Large intestine (tissue), 3 donors: ENCODE measurements at regions not wholly inside any gene's neighbourhood (a gene's known extent, or its start where the extent isn't known, plus 50 kb on each side); places are given as distances from the start of the nearest gene placed in this dataset.
A peak's percentile ranks its signal among the peaks of the same experiment; 100 is the strongest.

Experiments
- DNase-seq, 2 donors: peaks; one replicate each; pipeline versions ENCODE4 v3.0.0 to v3.0.0-alpha.2; 2013
- H3K27ac ChIP-seq: one replicate; pipeline ENCODE4 v1.5.1; 2013; ENCODE audit warnings: low read length
- H3K27me3 ChIP-seq: 2 replicates; pipeline ENCODE4 v1.6.1; 2013; ENCODE audit warnings: low read length; ENCODE audit not compliant: control insufficient read depth, insufficient read depth
- H3K36me3 ChIP-seq: 2 replicates; pipeline ENCODE4 v1.6.1; 2013; ENCODE audit warnings: low read length; ENCODE audit not compliant: control insufficient read depth, insufficient read depth
- H3K4me1 ChIP-seq: one replicate; pipeline ENCODE4 v1.6.1; 2013; ENCODE audit warnings: low read length; ENCODE audit not compliant: control insufficient read depth, insufficient read depth
- H3K4me3 ChIP-seq: one replicate; pipeline ENCODE4 v1.5.1; 2013; ENCODE audit warnings: low read length
- H3K9me3 ChIP-seq: one replicate; pipeline ENCODE4 v1.6.1; 2013; ENCODE audit warnings: mild to moderate bottlenecking, low read depth, low read length, moderate library complexity; ENCODE audit not compliant: control insufficient read depth
- WGBS: methylation state at CpG from one replicate; pipeline ENCODE4 v1.1.5; 2013; ENCODE audit warnings: low lambda C conversion rate; ENCODE audit not compliant: insufficient coverage; 5-methylcytosine and 5-hydroxymethylcytosine counted together

DNA sequence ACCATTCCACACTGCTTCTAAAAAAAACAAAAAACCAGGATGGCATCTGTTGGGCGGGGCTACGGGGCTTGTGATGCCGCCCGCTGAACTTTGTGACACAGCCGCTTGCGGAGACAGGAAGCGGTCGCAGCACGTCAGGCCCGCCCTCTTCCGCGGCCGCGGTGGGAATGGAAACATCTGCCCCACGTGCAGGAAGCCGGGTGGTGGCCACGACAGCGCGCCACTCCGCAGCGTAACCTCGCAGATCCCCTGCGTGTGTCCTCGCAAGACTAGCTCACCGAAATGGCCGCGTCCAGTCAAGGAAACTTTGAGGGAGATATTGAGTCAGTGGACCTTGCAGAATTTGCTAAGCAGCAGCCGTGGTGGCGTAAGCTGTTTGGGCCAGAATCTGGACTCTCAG lies 168.5 kb downstream of the SUCLG1 start:
- no peak for DNase-seq
- H3K9me3 ChIP-seq, result peaks cover 4% of the 10 kb centered on the region
- no peak overlapping the region for H3K27ac ChIP-seq
- peaks cover 27% of the 10 kb centered on the region for H3K4me1 ChIP-seq
- H3K4me3 ChIP-seq, result no peak overlapping the region
- H3K36me3 ChIP-seq, result no peaks in the 10 kb centered on the region
- no CpG with 5 or more reads among the region's 29 CpGs for WGBS
- H3K27me3 ChIP-seq, result no peaks in the 10 kb centered on the region

- no peak overlapping the region for H3K27ac ChIP-seq
- WGBS, result no CpG with 5 or more reads among the region's 3 CpGs
- no peaks in the 10 kb centered on the region for H3K27me3 ChIP-seq
- H3K4me1 ChIP-seq, result peaks cover 14% of the 10 kb centered on the region
- H3K4me3 ChIP-seq, result no peak overlapping the region
- H3K9me3 ChIP-seq, result peaks cover 4% of the 10 kb centered on the region
- no peak for DNase-seq
- H3K36me3 ChIP-seq, result no peaks in the 10 kb centered on the region
These were observed 170.8 kb downstream of the SUCLG1 start for GRCh38 chr2:84288293-84288692.

- 67% methylated on average over 2 of the region's 4 CpGs for WGBS
These were observed 172.2 kb downstream of the SUCLG1 start for GRCh38 chr2:84286878-84287277.

DNA sequence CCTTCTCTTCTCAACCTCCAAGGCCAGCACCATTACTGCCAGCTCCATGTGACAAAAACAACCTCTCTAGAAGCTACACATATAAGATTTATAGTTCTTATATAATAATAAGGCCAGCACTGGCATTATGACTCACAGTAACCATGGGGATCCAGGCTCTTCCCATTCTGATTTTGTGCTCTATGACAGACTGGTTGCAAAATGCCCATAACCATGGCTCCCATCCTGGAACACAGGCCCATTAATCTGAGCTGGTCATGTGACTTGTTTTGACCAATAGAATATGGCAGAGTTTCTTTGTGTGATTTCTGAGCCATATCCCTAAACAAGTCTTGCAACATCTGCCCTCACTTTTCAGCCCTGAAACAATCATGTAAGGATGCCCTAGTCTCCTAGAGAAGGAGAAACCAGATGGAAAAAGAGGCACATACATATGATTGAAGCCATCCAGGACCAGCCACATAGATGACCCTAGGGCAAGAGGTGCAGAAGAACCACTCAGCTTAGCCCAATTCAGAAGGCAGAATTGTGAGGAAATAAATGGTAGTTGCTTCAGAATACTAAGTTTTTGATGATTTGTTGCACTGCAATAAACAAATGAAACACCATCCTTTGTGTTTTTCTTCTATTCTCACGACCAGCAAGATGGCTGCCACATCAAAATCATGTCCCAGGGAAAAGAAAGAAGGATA lies 173.9 kb downstream of the SUCLG1 start:
- no peaks in the 10 kb centered on the region for H3K27me3 ChIP-seq
- DNase-seq, result no peak
- no peaks in the 10 kb centered on the region for H3K4me1 ChIP-seq
- no peak overlapping the region for H3K27ac ChIP-seq
- H3K9me3 ChIP-seq, result no peaks in the 10 kb centered on the region
- H3K4me3 ChIP-seq, result no peak overlapping the region
- no peaks in the 10 kb centered on the region for H3K36me3 ChIP-seq
- WGBS, result no CpG with 5 or more reads among the region's 1 CpG

More at GRCh38 chr2:84286878-84287277, 172.2 kb downstream of the SUCLG1 start:
- Histone ChIP-seq H3K4me1 (no peaks in the 10 kb centered on the region), H3K27me3 (no peaks in the 10 kb centered on the region), H3K4me3 (no peak overlapping the region), H3K27ac (no peak overlapping the region), H3K36me3 (no peaks in the 10 kb centered on the region), H3K9me3 (peaks cover 4% of the 10 kb centered on the region)
- DNase-seq, result no peak

DNA sequence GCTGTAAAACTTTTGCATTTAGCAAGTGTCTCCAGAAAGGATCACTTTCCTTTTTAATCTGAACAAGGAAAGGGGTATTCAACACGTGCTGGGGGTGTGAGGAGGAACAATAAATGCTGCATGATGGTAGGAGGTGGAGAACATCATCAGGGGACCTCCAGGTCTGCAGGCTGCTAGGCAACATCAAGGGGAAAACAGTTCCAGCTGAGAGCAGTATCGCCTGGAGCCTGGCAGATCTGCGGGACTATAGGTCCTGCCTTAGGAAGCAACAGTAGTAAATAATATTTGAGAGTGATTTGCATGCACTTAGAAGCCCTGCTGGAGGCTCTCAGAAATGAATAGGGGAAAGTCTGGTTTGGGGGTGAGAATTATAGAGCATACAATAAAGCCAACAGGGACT lies 175.6 kb downstream of the SUCLG1 start:
- Histone ChIP-seq H3K4me1 (no peaks in the 10 kb centered on the region), H3K4me3 (no peak overlapping the region), H3K9me3 (no peaks in the 10 kb centered on the region), H3K36me3 (no peaks in the 10 kb centered on the region), H3K27ac (no peak overlapping the region), H3K27me3 (no peaks in the 10 kb centered on the region)
- DNase-seq, result no peak
- WGBS, result no CpG with 5 or more reads among the region's 3 CpGs

- Histone ChIP-seq H3K9me3 (no peaks in the 10 kb centered on the region), H3K4me1 (no peaks in the 10 kb centered on the region), H3K36me3 (no peaks in the 10 kb centered on the region), H3K27ac (no peak overlapping the region), H3K4me3 (no peak overlapping the region), H3K27me3 (no peaks in the 10 kb centered on the region)
- no CpG with 5 or more reads among the region's 3 CpGs for WGBS
- no peak for DNase-seq
These were observed 177.6 kb downstream of the SUCLG1 start for GRCh38 chr2:84281510-84281909.

DNA sequence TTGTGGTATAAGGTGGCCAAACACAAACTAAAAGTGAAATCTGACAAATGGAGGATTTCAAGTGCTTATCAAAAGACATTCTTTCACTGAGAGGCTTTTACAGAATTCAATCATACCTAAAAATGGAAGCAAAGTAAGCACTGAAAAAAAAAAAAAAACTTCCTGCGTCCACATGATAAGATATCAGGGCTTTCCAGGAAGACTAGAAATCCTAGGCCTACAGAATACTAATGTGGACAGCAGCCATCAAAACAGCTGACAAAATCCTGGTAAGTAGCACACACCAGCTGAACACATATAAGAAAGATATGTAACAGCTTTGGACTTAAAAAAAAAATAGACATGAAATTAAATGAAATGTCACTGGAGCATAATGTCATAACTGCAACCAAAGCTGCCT lies 178.2 kb downstream of the SUCLG1 start:
- no CpG with 5 or more reads among the region's 1 CpG for WGBS
- H3K9me3 ChIP-seq, result no peaks in the 10 kb centered on the region
- H3K36me3 ChIP-seq, result no peaks in the 10 kb centered on the region
- H3K4me1 ChIP-seq, result no peaks in the 10 kb centered on the region
- DNase-seq, result no peak
- no peaks in the 10 kb centered on the region for H3K27me3 ChIP-seq
- H3K27ac ChIP-seq, result no peak overlapping the region
- H3K4me3 ChIP-seq, result no peak overlapping the region

DNA sequence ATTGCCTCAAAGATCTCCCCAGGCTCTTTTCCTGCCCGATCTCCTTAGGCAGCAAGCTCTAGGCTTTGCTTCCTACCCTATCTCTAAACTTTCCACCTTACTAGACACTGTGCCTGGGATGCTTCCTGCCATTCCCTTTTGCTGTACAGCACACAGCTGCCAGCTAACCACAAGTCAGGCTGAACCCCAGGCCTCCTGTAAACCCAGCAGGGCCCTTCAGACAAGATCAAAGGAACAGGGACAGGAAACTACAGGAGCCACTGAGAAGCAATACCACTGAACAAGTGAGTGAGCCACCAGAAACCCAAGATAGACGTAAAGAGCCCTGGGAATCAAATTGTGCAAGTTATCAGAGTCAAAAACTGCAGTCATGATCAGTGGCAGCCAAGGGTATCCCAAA lies 180.7 kb downstream of the SUCLG1 start:
- Histone ChIP-seq H3K4me1 (no peaks in the 10 kb centered on the region), H3K4me3 (no peak overlapping the region), H3K27ac (no peak overlapping the region), H3K36me3 (no peaks in the 10 kb centered on the region), H3K27me3 (no peaks in the 10 kb centered on the region), H3K9me3 (no peaks in the 10 kb centered on the region)
- 100% methylated on average over 1 of the region's 2 CpGs for WGBS
- DNase-seq, result no peak

DNA sequence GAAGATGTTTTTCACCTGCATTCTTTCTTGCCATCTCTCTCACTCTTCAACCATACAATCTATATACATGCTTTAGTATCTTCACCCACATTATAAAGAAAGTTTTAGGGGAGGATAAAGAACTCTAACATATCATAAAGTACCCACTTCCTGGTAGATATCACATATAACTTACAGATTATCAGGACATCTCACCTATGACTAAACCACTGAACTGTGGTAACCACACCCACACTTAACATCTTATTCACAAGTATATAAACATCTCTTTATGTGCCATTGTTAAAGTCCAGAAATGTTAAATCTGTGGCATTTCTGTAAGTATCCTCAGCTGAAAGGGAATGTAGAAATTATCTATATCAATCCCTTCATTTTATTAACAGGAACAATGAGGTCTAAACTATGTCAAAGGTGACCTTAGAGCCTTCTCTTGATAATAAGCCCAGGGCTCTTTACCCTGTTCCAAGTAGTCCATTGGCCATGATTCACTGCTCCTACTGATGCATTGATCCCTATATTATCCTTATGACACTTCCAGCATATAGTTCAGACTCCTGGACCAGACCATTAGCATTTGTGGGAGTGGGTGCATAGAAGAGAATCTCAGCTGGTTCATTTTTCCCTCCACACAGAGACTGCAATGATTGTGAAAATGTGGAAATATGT lies 182.4 kb downstream of the SUCLG1 start:
- DNase-seq, result no peak
- Histone ChIP-seq H3K36me3 (no peaks in the 10 kb centered on the region), H3K27me3 (no peaks in the 10 kb centered on the region), H3K9me3 (no peaks in the 10 kb centered on the region), H3K27ac (no peak overlapping the region), H3K4me1 (no peaks in the 10 kb centered on the region), H3K4me3 (no peak overlapping the region)

GRCh38 chr2:84273406-84273805 lies 185.7 kb downstream of the SUCLG1 start:
- Histone ChIP-seq H3K9me3 (no peaks in the 10 kb centered on the region), H3K36me3 (no peaks in the 10 kb centered on the region), H3K4me3 (no peak overlapping the region), H3K4me1 (no peaks in the 10 kb centered on the region), H3K27ac (no peak overlapping the region), H3K27me3 (no peaks in the 10 kb centered on the region)
- 80% methylated on average over 1 of the region's 7 CpGs for WGBS
- DNase-seq, result no peak

DNA sequence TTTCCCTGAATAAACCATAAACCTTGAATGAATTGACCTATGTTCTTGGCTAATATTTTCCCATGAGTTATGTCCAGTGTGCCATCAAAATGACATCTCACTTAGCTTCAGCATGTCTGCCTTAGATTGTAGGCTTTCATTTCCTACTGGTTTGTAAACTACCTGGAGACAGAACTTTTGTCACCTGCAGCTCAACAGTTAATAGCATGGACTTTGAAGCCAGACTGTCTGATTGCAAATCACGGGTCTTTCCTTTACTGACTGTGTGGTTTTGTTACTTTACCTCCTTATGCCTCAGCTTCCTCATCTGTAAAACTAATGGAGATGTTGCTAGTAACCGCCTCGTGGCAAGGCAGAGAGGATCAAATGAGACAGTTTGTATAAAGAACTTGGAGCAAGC lies 187.1 kb downstream of the SUCLG1 start:
- H3K36me3 ChIP-seq, result no peaks in the 10 kb centered on the region
- no peaks in the 10 kb centered on the region for H3K4me1 ChIP-seq
- H3K9me3 ChIP-seq, result no peaks in the 10 kb centered on the region

More for the DNA sequence above, 187.1 kb downstream of the SUCLG1 start:
- WGBS, result 38% methylated on average over 2 of the region's 3 CpGs
- DNase-seq, result peak; percentile 14 to 64
- no peak overlapping the region for H3K4me3 ChIP-seq
- no peaks in the 10 kb centered on the region for H3K27me3 ChIP-seq
- no peak overlapping the region for H3K27ac ChIP-seq
